ENCODE measurements at regions not wholly inside any gene's neighbourhood (a gene's known extent, or its start where the extent isn't known, plus 50 kb on each side); places are given as distances from the start of the nearest gene placed in this dataset.

DNA sequence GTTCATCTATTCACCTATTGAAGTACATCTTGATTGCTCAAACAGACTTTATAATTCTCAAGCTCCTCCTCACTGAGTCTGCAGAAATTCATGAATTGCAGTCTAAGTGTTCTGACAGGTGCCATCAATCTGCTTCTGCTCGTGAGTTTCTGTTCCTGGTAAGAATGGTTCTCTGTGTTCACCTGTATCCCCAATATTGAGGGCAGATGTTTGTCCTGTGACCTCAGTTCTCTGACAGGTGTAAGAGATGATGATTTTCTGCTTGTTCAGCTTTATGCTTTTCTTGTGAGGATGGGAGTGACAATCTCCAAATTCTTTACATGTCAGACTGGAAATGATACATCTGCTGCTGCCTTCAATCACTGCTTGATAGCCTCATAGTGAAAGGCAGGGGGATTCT lies 736.9 kb upstream of the COBL start:
- no peak for TF ChIP-seq POLR2A (IDR thresholded peaks at IDR 0.05; ENCODE audit: low read depth, low read length)
- TF ChIP-seq POLR2AphosphoS5 (IDR thresholded peaks at IDR 0.05; ENCODE audit: low read depth, low read length), result no peak
